HEK293T (cell line): ENCODE measurements at regions not wholly inside any gene's neighbourhood (a gene's known extent, or its start where the extent isn't known, plus 50 kb on each side); places are given as distances from the start of the nearest gene placed in this dataset.

Experiments
- ARNT ChIP-seq: fragments of 450-650 bp; IDR thresholded peaks from 2 replicates; pipeline ENCODE4 v1.6.1; 2017; ENCODE audit warnings: mild to moderate bottlenecking
- BHLHE40 ChIP-seq: fragments of 450-650 bp; IDR thresholded peaks from 2 replicates; pipeline ENCODE4 v1.6.1; 2016; ENCODE audit warnings: mild to moderate bottlenecking, moderate library complexity, borderline replicate concordance
- CTBP1 ChIP-seq: fragments of 450-650 bp; IDR thresholded peaks from 2 replicates; pipeline ENCODE4 v1.6.1; 2016; ENCODE audit warnings: borderline replicate concordance
- FOXA1 ChIP-seq: fragments of 450-650 bp; IDR thresholded peaks from 2 replicates; pipeline ENCODE4 v1.6.1; 2016; ENCODE audit warnings: mild to moderate bottlenecking
- FOXM1 ChIP-seq: fragments of 450-650 bp; IDR thresholded peaks from 2 replicates; pipeline ENCODE4 v1.6.1; 2017; ENCODE audit warnings: mild to moderate bottlenecking, borderline replicate concordance
- HDGF ChIP-seq: fragments of 450-650 bp; IDR thresholded peaks from 2 replicates; pipeline ENCODE4 v1.6.1; 2017; ENCODE audit warnings: antibody characterized with exemption, borderline replicate concordance
- L3MBTL2 ChIP-seq: fragments of 450-650 bp; conservative IDR thresholded peaks from 2 replicates; pipeline ENCODE4 v1.6.1; 2016; ENCODE audit warnings: mild to moderate bottlenecking
- NFRKB ChIP-seq: fragments of 450-650 bp; IDR thresholded peaks from 2 replicates; pipeline ENCODE4 v1.6.1; 2016; ENCODE audit warnings: mild to moderate bottlenecking, moderate library complexity
- PKNOX1 ChIP-seq: fragments of 450-650 bp; IDR thresholded peaks from 2 replicates; pipeline ENCODE4 v1.6.1; 2016
- SP1 ChIP-seq: fragments of 450-650 bp; IDR thresholded peaks from 2 replicates; pipeline ENCODE4 v1.6.1; 2017
- SUZ12 ChIP-seq: fragments of 450-650 bp; IDR thresholded peaks from 2 replicates; pipeline ENCODE4 v1.6.1; 2016; ENCODE audit warnings: mild to moderate bottlenecking
- TARDBP ChIP-seq: fragments of 450-650 bp; IDR thresholded peaks from 2 replicates; pipeline ENCODE4 v1.6.1; 2016

DNA sequence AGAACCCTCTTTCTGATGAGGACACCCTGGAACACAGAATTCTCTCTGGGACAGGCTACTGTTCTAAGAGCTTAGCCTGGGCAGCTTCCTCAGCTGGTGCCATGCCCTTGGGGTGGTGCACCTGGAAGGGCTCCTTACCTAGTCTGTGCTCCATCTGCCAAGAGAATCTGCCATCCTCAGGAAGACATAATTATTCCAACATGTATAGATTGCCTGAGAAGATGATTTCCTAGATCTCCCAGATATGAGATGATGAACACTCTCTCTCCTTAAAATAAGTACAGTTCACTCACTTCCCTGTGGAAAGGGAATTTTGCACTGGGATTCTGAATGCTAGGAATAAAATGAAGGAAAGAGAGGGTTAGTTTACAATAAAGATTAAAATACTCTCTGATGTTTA lies 87.6 kb downstream of the NENF start:
- no peak for TF ChIP-seq FOXM1
- TF ChIP-seq NFRKB, result no peak
- TF ChIP-seq SP1, result no peak
- no peak for TF ChIP-seq CTBP1
- no peak for TF ChIP-seq BHLHE40
- TF ChIP-seq ARNT, result no peak
- TF ChIP-seq FOXA1, result no peak
- no peak for TF ChIP-seq L3MBTL2
- no peak for TF ChIP-seq SUZ12
- no peak for TF ChIP-seq HDGF
- no peak for TF ChIP-seq PKNOX1
- no peak for TF ChIP-seq TARDBP
